HCT116 (cell line): ENCODE measurements at regions not wholly inside any gene's neighbourhood (a gene's known extent, or its start where the extent isn't known, plus 50 kb on each side); places are given as distances from the start of the nearest gene placed in this dataset.

ENCODE experiments used
- CEBPB ChIP-seq: IDR thresholded peaks from 2 replicates; pipeline ENCODE4 v1.6.1; 2012; ENCODE audit warnings: low read depth
- CTCF ChIP-seq, 3 experiments: fragments of 200-600 bp in 1 of 3; sonication (generic) in 1 of 3; IDR thresholded peaks in 2 of 3; conservative IDR thresholded peaks in 1 of 3; 2 replicates each; pipeline ENCODE4 v1.5.1; 2012 to 2017; ENCODE audit warnings: low read depth in 2 of 3, low read length in 2 of 3, antibody characterized with exemption in 1 of 3, borderline replicate concordance in 1 of 3, control low read depth in 1 of 3, mild to moderate bottlenecking in 1 of 3, mixed read lengths in 1 of 3, mixed run types in 1 of 3, moderate library complexity in 1 of 3; ENCODE audit not compliant: insufficient read depth in 1 of 3
- EZH2phosphoT487 ChIP-seq: fragments of 200-600 bp; IDR thresholded peaks from 2 replicates; pipeline ENCODE4 v1.6.1; 2018; ENCODE audit warnings: antibody characterized with exemption, borderline replicate concordance
- JUND ChIP-seq: IDR thresholded peaks from 2 replicates; pipeline ENCODE4 v1.6.1; 2012
- POLR2AphosphoS5 ChIP-seq: IDR thresholded peaks from 2 replicates; pipeline ENCODE4 v1.6.1; 2011; ENCODE audit warnings: mild to moderate bottlenecking, low read depth, low read length, moderate library complexity
- SIN3A ChIP-seq: IDR thresholded peaks from 2 replicates; pipeline ENCODE4 v1.6.1; 2012; ENCODE audit warnings: low read depth
- SP1 ChIP-seq: IDR thresholded peaks from 2 replicates; pipeline ENCODE4 v1.6.1; 2012; ENCODE audit warnings: low read depth
- YY1 ChIP-seq: IDR thresholded peaks from 2 replicates; pipeline ENCODE4 v1.6.1; 2011; ENCODE audit warnings: low read length, low read depth, moderate library complexity, mild to moderate bottlenecking; ENCODE audit not compliant: insufficient replicate concordance; ENCODE audit errors: extremely low read depth
- ZBTB33 ChIP-seq: IDR thresholded peaks from 2 replicates; pipeline ENCODE4 v1.6.1; 2011; ENCODE audit warnings: mild to moderate bottlenecking, low read length, moderate library complexity; ENCODE audit not compliant: insufficient replicate concordance; ENCODE audit errors: extremely low read depth
- ZNF274 ChIP-seq: fragments of 200-500 bp; sonication (Bioruptor generic); IDR thresholded peaks from 2 replicates; pipeline ENCODE4 v1.6.1; 2014; ENCODE audit warnings: mild to moderate bottlenecking, low read depth, low read length, inconsistent platforms
- TF ChIP-seq, protein P1 (sequence below): IDR thresholded peaks from 2 replicates; pipeline ENCODE4 v1.6.1; 2012; ENCODE audit warnings: low read depth

DNA sequence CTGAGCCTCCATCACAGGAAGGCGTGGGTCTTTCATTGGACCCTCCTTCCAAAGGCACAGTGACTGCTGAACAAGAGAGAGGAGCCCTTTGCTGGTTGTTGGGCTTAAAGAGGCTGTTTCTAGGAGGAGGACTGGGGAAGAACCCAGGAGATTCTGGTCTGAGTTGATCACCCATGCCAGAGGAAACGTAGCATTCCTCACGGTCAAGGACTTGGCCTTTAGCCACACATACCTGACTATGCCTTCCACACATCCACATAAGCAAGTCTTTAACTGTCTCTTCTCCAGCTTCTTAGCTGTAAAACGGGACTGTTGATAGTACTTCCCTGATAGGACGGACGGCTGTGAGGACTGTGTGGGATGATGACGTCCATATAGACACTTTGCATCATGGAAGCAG, 149.8 kb upstream of the IRX3 start:
- TF ChIP-seq SIN3A (no peak), CTCF (IDR thresholded peaks at IDR 0.05 in 2 of 3, conservative IDR thresholded peaks at IDR 0.05 in 1 of 3; ENCODE audit: borderline replicate concordance in 1 of 3, insufficient read depth in 1 of 3, low read depth in 2 of 3, low read length in 2 of 3) (no peak), ZNF274 (no peak), POLR2AphosphoS5 (no peak), EZH2phosphoT487 (no peak), SP1 (no peak), YY1 (no peak), CEBPB (no peak), ZBTB33 (no peak), JUND (no peak)
- TF ChIP-seq, protein P1, sequence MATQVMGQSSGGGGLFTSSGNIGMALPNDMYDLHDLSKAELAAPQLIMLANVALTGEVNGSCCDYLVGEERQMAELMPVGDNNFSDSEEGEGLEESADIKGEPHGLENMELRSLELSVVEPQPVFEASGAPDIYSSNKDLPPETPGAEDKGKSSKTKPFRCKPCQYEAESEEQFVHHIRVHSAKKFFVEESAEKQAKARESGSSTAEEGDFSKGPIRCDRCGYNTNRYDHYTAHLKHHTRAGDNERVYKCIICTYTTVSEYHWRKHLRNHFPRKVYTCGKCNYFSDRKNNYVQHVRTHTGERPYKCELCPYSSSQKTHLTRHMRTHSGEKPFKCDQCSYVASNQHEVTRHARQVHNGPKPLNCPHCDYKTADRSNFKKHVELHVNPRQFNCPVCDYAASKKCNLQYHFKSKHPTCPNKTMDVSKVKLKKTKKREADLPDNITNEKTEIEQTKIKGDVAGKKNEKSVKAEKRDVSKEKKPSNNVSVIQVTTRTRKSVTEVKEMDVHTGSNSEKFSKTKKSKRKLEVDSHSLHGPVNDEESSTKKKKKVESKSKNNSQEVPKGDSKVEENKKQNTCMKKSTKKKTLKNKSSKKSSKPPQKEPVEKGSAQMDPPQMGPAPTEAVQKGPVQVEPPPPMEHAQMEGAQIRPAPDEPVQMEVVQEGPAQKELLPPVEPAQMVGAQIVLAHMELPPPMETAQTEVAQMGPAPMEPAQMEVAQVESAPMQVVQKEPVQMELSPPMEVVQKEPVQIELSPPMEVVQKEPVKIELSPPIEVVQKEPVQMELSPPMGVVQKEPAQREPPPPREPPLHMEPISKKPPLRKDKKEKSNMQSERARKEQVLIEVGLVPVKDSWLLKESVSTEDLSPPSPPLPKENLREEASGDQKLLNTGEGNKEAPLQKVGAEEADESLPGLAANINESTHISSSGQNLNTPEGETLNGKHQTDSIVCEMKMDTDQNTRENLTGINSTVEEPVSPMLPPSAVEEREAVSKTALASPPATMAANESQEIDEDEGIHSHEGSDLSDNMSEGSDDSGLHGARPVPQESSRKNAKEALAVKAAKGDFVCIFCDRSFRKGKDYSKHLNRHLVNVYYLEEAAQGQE = no peak
